Neural progenitor cell (in vitro differentiated cells): ENCODE measurements at regions not wholly inside any gene's neighbourhood (a gene's known extent, or its start where the extent isn't known, plus 50 kb on each side); places are given as distances from the start of the nearest gene placed in this dataset.

Experiments
- CTCF ChIP-seq: fragments of 200-600 bp; sonication (generic); IDR thresholded peaks from 2 replicates; pipeline ENCODE4 v1.5.1; 2017; ENCODE audit warnings: antibody characterized with exemption, mild to moderate bottlenecking
- EZH2 ChIP-seq: fragments of 200-600 bp; sonication (generic); IDR thresholded peaks from 2 replicates; pipeline ENCODE4 v1.6.1; 2017; ENCODE audit warnings: antibody characterized with exemption, mild to moderate bottlenecking, moderate library complexity

GRCh38 chr4:141329174-141329569, 108.5 kb downstream of the ZNF330 start:
- TF ChIP-seq CTCF (no peak), EZH2 (no peak)
